ENCODE measurements at regions not wholly inside any gene's neighbourhood (a gene's known extent, or its start where the extent isn't known, plus 50 kb on each side); places are given as distances from the start of the nearest gene placed in this dataset.
A peak's percentile ranks its signal among the peaks of the same experiment; 100 is the strongest.
"Not testable (repeated sequence)": the region's sequence is repeated elsewhere in the genome, so short reads cannot be mapped to it uniquely, and the experiment has no call there.

- no peak for DNase-seq (ENCODE audit: low read depth)
Observed at GRCh38 chr3:106120356-106120755, 251.5 kb upstream of the CBLB start.

GRCh38 chr3:106121491-106122289, 252.9 kb upstream of the CBLB start:
- no peak for DNase-seq (ENCODE audit: low read depth)

- no peak for DNase-seq (ENCODE audit: low read depth)
Observed at GRCh38 chr3:106124818-106125217, 256.0 kb upstream of the CBLB start.

GRCh38 chr3:106125321-106125720, 256.5 kb upstream of the CBLB start:
- no peak for DNase-seq (ENCODE audit: low read depth)

DNA sequence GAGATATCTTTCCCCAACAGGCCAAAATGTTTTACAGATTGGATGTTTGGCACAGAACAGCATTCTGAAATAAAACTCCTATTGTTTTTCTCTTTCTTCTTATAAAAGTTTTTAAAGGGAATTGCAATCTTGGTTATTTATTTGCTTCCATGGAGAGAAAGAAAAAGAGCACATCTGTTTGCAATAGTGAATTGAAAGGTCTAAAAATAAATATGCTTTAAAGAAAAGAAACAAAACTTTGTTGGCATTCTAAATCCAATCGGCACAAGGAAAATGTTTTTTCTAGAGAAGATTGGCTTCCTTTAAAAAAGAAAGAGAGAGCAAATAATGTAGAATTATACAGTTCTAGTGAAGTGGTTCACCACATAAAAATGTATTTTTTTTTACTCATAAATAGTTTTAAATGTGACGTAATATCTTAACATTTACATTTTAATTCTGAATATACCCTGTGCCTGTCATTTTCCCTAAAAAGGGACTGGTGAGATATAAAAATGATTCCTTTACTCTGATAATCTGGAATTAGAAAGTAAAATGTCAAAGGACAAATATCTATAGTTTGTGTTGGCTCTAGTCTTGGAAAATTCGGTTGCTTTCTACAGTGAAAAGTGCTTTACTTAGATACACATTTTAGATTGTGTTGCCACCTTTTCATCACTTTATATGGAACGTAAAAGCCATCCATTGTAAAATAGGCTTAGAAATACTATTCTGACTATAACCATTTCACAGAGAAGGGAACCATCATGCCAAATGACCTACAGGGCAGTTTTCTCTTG, 257.4 kb upstream of the CBLB start:
- no peak for DNase-seq (ENCODE audit: low read depth)

- DNase-seq (ENCODE audit: low read depth): no peak
Observed at GRCh38 chr3:106126846-106127235, 258.0 kb upstream of the CBLB start.

DNA sequence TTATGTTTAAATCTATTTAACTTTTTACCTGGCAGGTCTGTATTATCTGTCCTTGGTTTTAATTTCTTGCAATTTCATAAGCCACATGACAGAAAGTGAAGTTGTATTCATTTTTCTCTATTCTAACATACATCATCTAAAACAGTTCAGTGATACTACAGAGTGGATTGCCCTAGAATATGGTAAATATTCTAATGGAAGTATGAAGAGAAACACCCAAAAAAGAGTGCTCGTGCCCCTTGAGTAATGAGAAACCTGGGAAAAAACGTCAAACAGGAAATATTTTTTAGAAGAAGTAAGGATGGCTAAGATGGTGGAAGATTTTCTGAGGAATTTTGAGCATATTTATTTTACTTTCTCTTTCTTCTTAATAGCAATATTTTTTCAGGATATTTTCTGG, 261.1 kb upstream of the CBLB start:
- DNase-seq (ENCODE audit: low read depth): no peak

GRCh38 chr3:106130384-106131198, 261.8 kb upstream of the CBLB start:
- peak; percentile 57 for DNase-seq (ENCODE audit: low read depth)

GRCh38 chr3:106135451-106136160, 266.8 kb upstream of the CBLB start:
- DNase-seq (ENCODE audit: low read depth): no peak

GRCh38 chr3:106139826-106140225, 271.0 kb upstream of the CBLB start:
- DNase-seq (ENCODE audit: low read depth): no peak

- DNase-seq (ENCODE audit: low read depth): no peak
Observed at GRCh38 chr3:106140431-106140830, 271.6 kb upstream of the CBLB start.

DNA sequence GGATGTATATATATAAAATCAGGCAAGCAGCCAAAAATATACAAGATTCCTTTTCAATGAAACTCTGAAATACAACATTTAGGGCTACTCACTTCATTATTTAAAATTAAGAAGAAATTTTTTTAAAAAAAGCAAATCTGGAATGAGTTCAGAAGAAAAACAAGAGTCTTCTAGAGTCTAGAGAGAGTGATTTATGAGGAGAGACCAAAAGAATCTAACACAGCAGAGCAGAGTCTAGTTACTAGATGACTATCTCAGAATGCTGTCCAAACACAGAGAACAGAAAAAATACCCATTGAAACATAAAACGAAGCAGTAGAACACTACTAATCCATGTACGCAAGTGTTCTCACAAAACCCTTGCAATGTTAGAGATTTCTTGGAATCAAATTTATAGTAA, 275.2 kb upstream of the CBLB start:
- DNase-seq (ENCODE audit: low read depth): no peak

DNA sequence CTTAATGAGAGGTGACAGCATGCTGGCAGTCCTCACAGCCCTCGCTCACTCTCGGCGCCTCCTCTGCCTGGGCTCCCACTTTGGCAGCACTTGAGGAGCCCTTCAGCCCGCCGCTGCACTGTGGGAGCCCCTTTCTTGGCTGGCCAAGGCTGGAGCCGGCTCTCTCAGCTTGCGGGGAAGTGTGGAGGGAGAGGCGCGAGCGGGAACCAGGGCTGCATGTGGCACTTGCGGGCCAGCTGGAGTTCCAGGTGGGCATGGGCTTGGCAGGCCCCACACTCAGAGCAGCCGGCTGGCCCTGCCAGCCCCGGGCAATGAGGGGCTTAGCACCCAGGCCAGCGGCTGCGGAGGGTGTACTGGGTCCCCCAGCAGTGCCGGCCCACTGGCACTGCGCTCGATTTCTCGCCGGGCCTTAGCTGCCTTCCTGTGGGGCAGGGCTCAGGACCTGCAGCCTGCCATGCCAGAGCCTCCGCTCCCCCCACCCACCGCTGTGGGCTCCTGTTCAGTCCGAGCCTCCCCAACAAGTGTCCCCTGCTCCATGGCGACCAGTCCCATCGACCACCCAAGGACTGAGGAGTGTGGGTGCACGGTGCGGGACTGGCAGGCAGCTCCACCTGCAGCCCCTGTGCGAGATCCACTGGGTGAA, 279.7 kb upstream of the CBLB start:
- not testable (repeated sequence) for DNase-seq (ENCODE audit: low read depth)

GRCh38 chr3:106157411-106157810, 288.6 kb upstream of the CBLB start:
- DNase-seq (ENCODE audit: low read depth): no peak

DNA sequence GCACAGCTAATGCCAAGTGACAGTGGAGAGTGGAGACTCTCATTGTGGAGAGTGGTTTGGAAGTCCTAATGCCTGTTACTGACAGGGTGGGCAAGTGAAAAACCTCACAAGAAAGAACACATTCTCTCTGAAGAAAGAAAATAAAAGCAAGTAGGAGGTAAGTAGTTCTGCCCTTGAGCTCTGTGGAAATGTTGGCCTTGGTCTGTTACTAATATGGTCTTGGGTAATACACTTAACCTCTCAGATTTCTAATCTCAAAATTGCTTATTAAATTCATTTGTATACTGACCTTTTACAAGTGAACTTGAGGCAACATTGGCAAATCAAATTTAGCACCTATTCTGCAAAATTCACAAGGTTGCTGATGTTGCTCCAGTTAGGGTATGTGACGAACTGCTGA, 291.6 kb upstream of the CBLB start:
- no peak for DNase-seq (ENCODE audit: low read depth)

GRCh38 chr3:106161246-106161645, 292.4 kb upstream of the CBLB start:
- no peak for DNase-seq (ENCODE audit: low read depth)

GRCh38 chr3:106167728-106168127, 298.9 kb upstream of the CBLB start:
- no peak for DNase-seq (ENCODE audit: low read depth)

DNA sequence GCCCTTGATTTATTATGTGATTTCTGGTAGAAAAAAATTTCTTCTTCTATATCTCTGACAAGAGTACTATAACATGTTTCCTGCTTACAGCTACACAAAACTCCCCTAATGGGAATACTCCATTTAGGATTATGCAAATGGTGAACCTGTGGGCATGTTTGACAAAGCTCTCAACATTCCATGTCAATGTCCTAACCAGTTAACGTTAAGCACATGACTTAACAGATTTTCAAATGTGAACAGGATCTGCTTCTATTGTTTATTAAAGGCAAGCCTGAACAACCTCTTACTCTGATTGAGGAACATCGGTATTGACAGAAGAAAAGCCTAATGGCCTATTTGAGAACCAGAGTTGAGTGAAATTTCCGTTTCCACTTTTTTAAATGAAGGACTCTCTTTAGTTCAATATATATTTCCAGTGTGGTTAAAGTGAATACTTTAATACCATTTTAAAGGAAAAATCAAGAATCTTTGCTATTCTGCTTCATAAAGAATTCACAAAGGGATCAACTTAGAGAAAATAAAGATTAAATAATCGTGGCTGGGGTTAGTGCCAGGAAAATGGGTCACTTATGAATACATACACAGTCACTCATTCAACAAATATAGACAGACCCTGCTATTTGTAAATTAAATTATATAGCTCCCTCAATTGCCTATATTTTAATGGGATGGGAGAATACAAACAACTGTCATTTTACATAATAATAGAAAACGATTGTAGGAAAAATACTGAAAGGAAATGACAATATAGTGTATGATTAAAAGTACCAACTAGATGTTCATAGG, 300.3 kb upstream of the CBLB start:
- no peak for DNase-seq (ENCODE audit: low read depth)

GRCh38 chr3:106170636-106171035, 301.8 kb upstream of the CBLB start:
- DNase-seq (ENCODE audit: low read depth): no peak

DNA sequence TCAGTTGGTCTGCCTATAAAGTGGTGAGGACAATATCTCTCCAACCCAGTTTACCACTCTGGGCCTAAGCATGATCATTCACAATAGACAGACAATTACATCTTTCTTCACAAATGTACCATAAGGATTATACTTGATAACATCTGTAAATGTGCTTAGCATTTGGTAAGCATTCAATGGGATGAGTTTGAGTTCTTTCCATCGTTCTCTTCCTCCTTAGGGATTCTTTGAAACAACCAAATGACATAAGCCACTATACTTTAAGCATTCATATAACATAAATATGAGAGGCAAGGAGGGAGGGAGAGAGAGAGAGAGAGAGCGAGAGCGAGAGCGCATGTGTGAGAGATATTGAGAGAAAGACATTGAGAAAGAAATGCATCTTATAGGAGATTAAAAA, 303.3 kb upstream of the CBLB start:
- no peak for DNase-seq (ENCODE audit: low read depth)

GRCh38 chr3:106172780-106173179, 304.0 kb upstream of the CBLB start:
- no peak for DNase-seq (ENCODE audit: low read depth)

All from HS-5 (cell line).